RWPE1 (cell line): ENCODE measurements at regions not wholly inside any gene's neighbourhood (a gene's known extent, or its start where the extent isn't known, plus 50 kb on each side); places are given as distances from the start of the nearest gene placed in this dataset.
A peak's percentile ranks its signal among the peaks of the same experiment; 100 is the strongest.
"Not testable (repeated sequence)": the region's sequence is repeated elsewhere in the genome, so short reads cannot be mapped to it uniquely, and the experiment has no call there.

Experiments
- CTCF ChIA-PET: fragments of 350-600 bp; sonication (Branson Sonifier 250); formaldehyde crosslinking; extraction: SDS; loops from one replicate; lab custom pipeline; 2021; lab: Yijun Ruan, JAX
- POLR2A ChIA-PET: fragments of 400-600 bp; formaldehyde crosslinking; extraction: SDS; loops from one replicate; lab custom pipeline; 2020; ENCODE audit warnings: antibody characterized with exemption; ENCODE audit not compliant: low non-redundant PET; lab: Yijun Ruan, JAX
- DNase-seq: peaks from one replicate; pipeline ENCODE4 v3.0.0; 2012; ENCODE audit warnings: low spot score
- H3K27ac ChIP-seq: fragments of 450-650 bp; 2 replicates; pipeline ENCODE4 v1.5.1; 2017
- TF ChIP-seq, protein P1 (sequence below): fragments of 450-650 bp; conservative IDR thresholded peaks from 2 replicates; pipeline ENCODE4 v1.5.1; 2017; ENCODE audit warnings: low read depth, mild to moderate bottlenecking

GRCh38 chr10:6840766-6841165 lies 260.7 kb upstream of the PRKCQ start:
- peak overlapping the region; percentile 32; the same call in 1 of the 2 replicates for H3K27ac ChIP-seq
- ChIA-PET POLR2A (no interaction called here), CTCF (no interaction called here)
- DNase-seq, result no peak
- TF ChIP-seq, protein P1, sequence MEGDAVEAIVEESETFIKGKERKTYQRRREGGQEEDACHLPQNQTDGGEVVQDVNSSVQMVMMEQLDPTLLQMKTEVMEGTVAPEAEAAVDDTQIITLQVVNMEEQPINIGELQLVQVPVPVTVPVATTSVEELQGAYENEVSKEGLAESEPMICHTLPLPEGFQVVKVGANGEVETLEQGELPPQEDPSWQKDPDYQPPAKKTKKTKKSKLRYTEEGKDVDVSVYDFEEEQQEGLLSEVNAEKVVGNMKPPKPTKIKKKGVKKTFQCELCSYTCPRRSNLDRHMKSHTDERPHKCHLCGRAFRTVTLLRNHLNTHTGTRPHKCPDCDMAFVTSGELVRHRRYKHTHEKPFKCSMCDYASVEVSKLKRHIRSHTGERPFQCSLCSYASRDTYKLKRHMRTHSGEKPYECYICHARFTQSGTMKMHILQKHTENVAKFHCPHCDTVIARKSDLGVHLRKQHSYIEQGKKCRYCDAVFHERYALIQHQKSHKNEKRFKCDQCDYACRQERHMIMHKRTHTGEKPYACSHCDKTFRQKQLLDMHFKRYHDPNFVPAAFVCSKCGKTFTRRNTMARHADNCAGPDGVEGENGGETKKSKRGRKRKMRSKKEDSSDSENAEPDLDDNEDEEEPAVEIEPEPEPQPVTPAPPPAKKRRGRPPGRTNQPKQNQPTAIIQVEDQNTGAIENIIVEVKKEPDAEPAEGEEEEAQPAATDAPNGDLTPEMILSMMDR, result no peak

GRCh38 chr10:6840201-6840691 lies 260.2 kb upstream of the PRKCQ start:
- TF ChIP-seq, protein P1, result no peak
- CTCF ChIA-PET, result no interaction called here
- POLR2A ChIA-PET, result no interaction called here
- peak overlapping the region; percentile 32; the same call in 1 of the 2 replicates for H3K27ac ChIP-seq
- DNase-seq, result no peak

- ChIA-PET POLR2A (no interaction called here), CTCF (interaction anchor here (0.8 kb wide), 1 partner anchor 578 kb away, joined by 3 read pairs; no protein-coding TSS in a partner anchor)
- no peak overlapping the region for H3K27ac ChIP-seq
- no peak for DNase-seq
- TF ChIP-seq, protein P1, result 0 out of 2 replicates have a peak, but pooled peaks have one; percentile 14
Observed at GRCh38 chr10:6838118-6838517, 258.0 kb upstream of the PRKCQ start.

GRCh38 chr10:6833458-6834011 lies 253.5 kb upstream of the PRKCQ start:
- DNase-seq, result no peak
- TF ChIP-seq, protein P1, result no peak
- POLR2A ChIA-PET, result no interaction called here
- CTCF ChIA-PET, result no interaction called here
- H3K27ac ChIP-seq, result no peak overlapping the region

GRCh38 chr10:6830981-6831380 lies 250.9 kb upstream of the PRKCQ start:
- H3K27ac ChIP-seq, DNase-seq, POLR2A ChIA-PET, CTCF ChIA-PET: not testable (repeated sequence)

GRCh38 chr10:6824793-6825192 lies 244.7 kb upstream of the PRKCQ start:
- DNase-seq, CTCF ChIA-PET, POLR2A ChIA-PET, H3K27ac ChIP-seq: not testable (repeated sequence)

DNA sequence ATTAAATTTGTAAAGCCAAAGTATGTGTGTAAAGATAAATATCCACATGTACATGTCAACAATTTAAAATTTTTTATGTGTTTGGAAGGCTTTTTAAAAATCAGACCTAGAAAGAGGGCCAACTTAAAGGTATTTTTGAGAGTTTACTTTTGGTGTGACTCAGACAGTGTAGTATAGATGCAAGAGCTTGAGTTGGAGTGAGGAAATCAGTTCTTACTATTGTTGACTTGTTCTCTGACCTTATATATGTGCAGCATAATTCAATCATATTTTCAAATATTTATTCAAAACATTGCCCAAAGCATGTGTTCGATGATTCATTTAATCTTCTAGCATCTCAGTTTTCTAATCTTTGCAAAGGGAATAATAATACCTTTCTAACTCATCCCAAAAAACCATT lies 243.7 kb upstream of the PRKCQ start:
- TF ChIP-seq, protein P1, result no peak
- no peak for DNase-seq
- no peak overlapping the region for H3K27ac ChIP-seq
- ChIA-PET POLR2A (no interaction called here), CTCF (no interaction called here)
